ENCODE measurements at regions not wholly inside any gene's neighbourhood (a gene's known extent, or its start where the extent isn't known, plus 50 kb on each side); places are given as distances from the start of the nearest gene placed in this dataset.

DNA sequence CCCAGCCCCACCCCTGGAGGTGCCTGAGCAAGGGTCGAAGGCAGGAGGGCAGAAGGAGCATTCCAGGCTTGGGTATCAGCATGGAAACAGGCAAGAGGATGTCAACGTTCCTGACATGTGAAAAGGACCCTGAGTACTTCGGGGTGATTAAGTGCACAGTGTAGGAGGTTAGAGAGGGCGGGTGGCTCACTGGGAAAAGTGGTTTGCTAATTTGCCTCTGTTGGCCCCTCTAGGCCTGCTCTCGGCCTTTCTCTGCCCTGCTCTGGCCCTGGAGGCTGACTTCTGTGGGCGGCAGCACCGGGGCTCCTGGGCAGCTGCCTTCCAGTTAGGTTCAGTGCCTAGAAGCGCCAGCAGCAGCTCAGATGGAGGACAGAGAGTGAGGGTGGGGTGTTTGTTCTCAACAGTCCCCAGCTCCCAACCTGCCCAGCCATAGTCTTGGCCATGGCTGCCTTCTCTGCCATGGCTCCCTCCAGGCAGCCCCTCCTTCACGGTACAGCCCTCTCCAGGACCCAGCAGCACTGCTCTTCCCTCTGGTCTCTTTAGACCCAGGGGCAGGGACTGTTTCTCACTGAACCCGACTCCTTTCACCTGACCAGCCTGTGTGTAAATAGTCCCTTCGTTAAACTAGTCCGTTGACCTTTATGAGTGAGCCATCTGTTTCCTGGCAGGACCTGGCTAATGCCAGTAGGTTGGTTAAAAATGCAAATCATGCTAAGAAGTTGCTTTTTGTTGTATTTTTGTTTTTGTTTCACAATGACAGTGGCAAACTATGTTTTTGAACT is 107.1 kb upstream of the TPM1 start:
- DNase-seq = no peak

DNA sequence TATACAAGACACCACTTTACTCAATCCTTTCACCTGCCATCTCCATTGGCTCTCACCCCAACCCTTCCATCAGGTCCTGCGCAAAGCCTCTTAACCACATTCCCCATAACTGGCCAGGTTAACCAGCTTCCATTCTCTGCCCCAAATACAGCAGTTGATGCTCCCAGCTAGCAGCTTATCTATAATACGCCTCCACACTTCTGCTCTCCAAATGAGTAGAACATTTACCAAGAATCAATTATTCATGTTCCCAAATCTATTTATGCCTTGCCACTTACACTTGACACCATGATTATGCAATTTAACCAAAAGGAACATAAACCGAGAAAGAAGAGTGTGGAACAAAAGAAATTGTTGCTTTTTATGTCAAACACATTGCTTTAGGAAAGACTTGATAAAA is 103.7 kb upstream of the TPM1 start:
- DNase-seq = no peak

DNA sequence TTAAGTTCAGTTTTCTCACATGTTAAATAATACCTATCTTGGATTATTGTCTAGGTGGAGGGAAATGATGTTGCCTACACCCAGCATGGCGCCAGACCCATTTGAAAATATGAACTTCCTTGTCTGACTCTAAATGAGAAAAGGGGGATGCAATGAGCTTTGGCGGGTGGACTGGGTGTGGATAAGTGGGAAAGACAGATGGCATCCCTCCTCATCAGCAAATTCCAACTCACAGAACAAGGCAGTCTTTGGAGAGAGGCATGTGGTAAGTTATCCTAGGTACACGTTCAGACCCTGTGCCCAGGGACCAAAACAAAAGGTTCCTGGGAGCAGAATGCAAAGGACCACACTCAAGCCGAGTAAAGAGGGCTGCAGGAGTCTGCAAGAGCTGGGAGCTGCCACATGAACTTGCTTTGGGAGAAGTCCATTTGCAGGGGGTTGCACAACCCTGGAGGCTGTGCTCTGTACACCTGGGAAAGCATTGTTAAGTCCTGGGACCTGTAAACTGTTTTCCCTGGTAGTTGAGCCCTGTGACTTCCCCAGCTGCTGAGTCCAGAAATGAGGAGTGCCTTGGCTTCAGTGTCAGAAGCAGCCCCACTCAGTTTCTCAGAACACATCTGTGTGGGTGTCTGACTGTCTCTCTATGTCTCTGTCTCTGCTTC is 102.3 kb upstream of the TPM1 start:
- no peak for DNase-seq

DNA sequence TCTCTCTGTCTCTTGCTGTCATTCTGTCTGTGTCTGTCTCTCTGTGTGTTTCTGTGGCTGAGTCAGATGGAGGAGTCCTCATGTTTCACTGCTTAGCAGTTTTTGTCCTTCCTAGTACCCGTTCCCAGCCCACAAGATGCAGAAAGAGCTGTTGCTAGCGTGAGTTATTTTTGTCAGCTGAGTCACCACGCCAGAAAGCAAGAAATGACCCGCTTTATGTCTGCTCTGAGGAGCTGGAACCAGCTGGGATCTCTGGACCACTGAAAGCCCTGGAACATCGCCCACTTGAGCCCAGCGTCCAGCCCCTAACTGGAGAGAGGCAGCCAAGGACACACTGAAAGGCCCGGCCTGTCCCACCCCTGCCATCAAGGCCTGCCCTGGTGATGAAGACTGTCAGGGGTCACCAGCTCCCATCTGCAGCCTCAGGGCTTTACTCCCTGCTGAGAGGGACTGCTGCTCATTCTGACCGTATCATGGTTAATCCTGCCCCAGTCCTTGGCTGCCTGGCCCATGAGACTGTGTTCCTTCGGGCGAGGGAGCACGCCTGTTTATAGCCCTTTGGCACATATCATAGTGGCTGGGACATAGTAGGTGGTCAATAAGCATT is 101.7 kb upstream of the TPM1 start:
- DNase-seq = no peak

DNA sequence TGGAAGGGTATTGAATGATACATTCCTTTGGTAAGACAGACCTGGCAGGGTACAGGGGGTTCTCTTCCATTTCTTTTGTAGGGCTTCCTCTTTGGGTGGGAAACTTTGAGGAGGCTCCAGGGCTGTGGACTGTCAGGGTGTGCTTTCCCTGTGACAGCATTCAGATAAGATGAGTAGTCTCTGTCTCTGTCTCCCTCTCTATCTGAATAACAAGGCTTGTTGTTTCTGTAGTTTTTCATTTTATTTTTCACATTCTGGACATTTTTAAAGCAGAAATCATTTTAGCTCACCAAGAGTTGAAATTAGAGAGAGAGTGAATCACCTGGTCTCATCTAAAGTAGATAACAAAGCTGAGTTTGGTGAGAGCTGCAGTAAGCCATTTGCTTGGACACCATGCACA is 100.8 kb upstream of the TPM1 start:
- DNase-seq = no peak

DNA sequence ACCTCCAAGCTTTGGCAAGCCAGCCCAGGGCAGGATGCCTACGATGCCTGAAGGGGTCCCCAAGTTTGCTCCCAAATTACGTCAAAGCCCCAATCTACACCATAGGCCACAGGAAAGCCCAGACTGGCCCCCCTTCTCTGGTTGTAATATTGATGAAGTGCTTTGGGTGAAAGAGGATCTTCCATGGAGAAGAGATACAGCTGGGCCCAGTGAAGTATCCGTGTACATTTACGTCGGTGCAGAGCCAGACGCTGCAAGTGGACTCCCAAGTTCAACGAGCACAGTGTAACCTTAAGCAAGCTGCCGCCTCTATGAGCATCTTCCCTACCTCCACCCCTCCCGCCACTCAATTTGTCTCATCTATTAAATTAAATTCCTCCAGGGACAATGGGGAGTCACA is 100.1 kb upstream of the TPM1 start:
- DNase-seq = no peak

DNA sequence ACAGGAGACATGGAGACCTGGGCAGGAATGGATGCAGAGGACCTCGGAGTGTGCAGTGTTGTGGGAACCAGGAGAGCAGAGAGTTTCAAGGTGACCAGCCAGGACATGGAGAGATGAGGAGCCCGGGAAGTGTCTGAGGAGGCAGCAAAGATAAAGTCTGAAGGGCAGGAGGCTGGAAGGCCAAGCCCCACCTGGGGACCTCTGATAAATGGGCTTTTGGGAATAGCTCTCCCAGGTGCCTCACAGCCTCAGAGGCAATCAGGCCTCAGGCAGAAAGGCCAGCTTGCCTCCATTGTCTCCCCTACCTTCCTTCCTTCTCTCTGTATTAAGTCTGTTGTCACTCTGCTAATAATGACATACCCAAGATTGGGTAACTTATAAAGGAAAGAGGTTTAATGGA is 97.5 kb upstream of the TPM1 start:
- no peak for DNase-seq

DNA sequence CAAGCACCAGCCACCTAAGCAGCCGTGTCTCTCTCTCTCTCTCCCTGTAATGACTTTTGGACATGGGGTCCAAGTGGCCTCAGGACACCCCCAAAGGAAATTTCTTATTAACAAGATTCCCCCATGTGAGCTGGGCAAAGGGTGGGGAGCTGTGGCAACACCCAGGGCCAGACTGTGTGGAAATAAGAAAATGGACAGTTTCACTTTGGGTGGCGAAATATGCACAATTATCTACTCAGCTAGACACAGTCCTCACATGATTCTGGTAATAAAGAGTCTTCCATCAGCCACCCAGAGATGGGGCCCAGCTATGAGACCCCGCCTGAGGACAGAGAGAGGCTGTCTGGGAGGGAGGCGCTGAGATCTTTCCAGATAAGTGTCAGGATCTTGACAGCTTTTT is 96.8 kb upstream of the TPM1 start:
- no peak for DNase-seq

DNA sequence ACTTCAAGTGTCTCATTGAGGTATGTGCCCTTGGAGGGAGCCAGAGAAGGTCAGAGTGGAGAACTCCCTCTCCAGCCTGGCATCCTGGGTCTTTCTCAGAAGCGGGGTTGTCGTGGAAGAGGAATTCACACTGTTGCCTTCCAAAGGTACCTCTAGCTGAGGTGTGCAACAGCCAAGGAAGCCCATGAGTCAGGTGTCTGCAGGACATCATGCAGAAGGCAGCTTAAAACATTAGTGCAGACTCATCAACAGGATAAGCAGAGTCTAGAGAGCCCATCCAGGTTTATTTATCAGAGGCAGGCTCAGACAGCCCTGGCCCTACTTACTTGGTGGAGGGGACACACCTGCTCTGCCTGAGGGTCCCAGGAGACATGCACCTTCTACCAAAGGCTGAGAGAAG is 95.6 kb upstream of the TPM1 start:
- DNase-seq = no peak

DNA sequence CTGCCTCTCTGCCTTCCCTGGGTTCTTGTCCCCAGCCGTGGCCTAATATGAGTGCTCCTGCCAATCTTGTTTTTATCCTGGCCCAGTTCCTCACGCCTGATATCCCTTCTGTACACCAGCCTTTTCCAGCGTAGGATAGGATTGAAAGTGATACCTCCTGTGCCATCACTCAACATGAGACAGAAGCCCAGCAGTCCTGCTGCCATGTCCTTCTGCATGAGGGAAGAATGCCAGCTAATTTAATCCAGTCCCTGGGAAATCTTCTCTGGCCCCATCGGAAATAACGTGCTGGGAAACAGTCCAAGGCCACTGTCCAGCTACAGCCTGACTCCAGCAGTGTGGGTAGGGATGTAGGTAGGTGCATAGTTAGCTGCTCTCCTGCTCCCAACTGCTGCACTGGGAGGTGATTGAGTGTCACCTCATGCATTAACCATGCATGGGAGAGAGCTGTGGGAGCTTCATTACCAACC is 92.0 kb upstream of the TPM1 start:
- no peak for DNase-seq

DNA sequence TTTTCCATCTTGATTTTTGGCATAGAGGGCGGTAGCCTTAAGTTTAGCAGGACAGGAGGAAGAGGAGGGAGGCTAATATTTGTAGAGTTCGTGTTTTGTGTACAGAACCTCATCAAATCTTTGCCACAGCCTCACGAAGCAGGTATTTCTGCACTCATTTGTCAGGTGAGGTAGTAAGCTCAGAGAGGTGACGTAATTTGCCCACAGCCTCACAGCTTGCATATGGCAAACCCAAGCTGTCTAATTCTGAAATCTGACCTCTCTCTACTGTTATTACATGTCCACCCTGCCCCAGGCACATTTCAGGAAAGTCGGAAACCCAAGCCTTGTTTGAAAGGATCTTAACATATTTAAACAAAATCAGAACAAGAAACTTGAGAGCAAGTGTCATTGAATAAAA is 91.1 kb upstream of the TPM1 start:
- no peak for DNase-seq

DNA sequence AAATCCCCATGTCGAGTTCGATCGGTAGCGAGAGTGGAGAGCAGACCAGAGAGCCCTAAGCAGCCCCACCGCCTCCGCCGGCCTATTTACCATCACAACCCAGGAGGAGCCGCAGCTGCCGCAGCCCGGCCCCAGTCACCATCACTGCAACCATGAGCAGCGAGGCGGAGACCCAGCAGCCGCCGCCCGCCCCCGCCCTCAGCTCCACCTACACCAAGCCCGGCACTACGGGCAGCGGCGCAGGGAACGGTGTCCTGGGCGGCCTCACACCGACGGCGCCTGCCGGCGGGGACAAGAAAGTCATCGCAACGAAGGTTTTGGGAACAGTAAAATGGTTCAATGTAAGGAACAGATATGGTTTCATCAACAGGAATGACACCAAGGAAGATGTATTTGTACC is 89.5 kb upstream of the TPM1 start:
- no peak for DNase-seq

DNA sequence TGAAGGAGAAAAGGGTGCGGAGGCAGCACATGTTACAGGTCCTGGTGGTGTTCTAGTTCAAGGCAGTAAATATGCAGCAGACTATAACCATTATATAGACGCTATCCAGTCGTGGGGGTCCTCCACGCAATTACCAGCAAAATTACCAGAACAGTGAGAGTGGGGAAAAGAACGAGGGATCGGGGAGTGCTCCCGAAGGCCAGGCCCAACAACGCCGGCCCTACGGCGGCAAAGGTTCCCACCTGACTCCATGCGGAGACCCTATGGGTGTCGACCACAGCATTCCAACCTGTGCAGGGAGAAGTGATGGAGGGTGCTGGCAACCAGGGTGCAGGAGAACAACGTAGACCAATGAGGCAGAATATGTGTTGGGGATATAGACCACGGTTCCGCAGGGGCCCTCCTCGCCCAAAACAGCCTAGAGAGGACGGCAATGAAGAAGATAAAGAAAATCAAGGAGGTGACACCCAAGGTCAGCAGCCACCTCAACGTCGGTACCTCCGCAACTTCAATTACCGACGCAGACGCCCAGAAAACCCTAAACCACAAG is 89.0 kb upstream of the TPM1 start:
- DNase-seq = no peak

DNA sequence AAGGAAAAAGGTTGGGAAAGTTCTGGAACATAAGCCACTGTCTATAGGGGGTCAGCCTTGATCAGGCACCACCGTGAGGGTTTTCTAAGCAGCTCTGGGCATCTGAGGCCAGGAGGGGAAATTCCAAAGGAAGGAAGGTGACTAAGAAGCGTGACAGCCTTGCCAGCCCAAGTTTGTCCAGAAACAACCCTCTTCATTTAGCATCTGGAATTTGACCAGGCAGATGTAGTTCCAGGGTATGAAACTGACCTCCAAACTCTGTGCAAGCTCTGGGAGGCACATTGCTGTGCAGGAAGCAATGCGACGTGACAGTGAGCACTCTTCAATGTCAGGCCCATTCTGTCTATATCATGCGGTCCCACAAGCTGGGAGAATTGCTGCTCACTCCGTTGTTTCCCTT is 85.4 kb upstream of the TPM1 start:
- DNase-seq = no peak

DNA sequence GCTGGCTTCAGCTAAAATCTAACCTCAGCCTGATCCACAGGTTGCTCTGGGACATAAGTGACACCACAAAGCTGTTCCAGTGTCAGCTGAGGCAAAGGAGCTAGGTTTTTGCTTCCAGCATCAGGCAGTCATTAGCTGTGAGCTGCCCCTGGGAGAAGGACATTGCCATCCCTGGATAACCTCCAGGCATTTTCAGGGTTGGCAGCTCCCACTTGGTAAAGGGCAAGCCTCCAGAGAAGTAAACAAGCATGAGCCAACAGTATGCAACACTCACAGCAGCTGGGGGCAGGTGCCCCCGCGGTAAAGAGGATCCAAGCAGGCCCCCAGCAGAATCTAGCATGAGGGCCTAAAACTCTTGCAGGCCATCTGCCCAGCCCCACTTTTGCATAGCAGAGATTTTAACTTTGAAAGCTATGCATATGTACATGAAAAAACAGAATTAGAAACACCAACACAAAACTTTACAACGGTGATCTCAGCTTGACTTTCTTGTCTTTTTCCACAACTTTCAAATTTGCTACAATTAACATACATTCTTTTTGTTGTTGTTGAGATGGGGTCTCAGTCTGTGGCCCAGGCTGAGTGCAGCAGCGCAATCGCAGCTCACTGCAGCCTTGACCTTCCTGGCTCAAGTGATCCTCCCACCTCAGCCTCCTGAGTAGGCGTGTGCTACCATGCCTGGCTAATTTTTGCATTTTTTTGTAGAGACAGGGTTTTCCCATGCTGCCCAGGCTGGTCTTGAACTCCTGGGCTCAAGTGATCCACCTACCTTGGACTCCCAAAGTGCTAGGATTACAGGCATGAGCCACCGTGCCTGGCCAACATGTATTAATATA is 83.8 kb upstream of the TPM1 start:
- DNase-seq = no peak

DNA sequence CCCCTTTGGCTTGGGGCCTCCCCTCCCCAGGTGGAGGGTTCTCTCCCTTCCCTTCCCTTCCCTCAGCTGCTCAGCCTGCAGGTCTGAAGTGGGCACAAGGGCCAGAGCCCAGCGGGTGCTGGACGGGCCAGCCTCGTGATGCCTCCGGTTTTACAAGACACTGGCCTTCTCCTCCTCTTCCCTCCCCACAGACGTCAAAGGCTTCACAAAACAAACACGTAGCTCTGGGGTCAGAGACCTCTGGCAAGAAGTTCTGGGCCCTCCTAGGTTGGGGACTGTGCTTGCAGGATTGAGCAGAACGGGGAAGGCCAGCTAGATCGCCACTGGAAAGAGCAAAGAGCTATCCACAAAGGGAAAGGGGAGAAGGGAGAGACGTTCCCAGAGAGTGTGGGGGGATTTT is 81.4 kb upstream of the TPM1 start:
- DNase-seq = no peak

DNA sequence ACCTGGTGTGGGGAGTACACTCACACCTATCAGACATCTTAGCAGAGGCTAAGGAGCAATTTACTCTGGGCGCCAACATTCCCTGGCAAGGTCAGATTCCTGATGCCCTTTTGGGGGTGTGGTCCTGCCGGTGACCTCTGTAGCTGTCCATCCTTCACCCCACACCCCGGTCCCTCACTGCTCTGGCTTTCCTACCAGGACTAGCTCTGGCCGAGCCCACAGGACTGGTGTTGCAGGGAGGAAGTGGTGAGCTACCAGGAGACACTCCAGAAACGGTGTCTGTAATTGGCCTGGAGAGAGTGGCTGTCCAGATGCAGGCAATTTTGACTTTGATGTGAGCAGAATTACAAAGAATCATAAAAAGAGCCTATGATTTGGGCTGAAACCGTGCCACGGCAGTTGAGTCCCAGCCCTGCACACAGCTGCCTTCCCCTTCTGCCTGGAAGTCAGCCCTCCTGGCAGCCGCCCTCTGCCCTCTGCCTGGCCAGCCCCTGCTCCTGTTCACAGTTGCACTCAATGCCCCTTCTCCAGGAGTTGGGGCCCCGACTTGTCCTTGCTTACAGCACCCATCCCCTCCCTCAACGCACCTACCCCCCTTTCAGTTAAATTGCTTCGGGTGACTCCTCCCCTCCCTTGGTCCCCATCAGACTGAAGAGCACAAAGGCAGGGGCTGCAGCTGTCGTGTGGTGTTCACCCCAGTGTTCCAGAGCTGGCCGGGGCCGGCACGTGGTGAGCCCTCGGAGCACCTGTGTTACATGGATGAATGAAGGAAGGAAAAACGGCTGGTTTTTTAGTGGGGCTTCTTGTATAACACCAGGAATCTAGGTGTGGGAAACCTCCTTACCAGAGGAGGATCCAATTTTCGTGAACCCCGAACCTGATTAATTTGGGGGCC is 80.2 kb upstream of the TPM1 start:
- no peak for DNase-seq

DNA sequence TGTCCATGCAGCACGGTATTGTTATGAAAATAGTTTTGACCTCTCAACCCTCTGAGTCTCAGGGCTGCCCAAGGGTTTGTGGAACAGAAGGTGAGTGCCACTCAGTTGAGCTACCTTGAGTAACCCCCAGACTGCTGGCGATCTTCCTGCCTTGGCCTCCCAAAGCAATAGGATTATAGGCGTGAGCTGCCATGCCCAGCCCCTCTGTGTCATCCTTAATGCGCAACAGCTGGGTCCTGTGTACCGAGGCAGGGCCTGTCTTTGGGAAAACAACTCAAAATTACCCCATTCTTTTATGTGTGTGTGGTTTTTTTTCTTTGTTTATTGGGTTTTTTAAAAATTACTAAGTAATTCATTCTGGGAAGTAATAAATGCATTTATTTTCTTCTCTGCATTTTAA is 78.3 kb upstream of the TPM1 start:
- DNase-seq = no peak

DNA sequence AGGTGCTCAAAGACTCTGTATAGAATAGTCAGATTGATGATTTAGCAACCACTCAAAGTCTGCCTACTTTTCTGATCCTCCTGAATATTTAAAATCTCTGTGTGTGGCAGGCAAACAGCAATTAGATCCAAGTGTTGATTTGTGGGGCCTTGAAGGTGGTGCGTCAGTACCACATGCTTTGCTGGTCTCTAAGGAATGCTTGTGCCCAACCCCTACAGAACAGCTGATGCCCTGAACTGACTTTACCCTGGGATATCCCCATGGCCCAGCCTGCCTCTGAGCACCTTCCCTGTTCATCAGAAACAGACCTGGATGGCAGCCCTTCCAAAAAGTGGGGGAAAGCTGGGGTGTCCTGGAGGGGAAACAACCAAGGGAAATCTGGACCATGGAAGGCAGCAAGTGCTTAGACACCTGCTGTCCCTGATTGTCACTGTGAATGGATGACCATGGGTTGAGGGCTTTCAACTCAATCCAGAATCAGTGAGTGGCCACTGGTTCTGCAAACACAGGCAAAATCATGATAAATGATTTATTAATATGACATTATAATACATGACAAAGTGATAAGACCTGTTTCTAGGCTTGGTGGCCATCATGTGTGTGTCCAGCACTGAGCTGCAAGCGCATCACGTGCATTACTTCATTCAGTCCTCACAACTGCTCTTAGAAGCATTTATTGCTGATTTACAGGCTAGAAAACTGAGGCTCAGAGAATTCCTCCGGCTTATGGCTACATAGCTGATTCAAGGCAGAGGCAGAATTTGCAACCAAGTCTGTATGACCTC is 76.1 kb upstream of the TPM1 start:
- no peak for DNase-seq

DNA sequence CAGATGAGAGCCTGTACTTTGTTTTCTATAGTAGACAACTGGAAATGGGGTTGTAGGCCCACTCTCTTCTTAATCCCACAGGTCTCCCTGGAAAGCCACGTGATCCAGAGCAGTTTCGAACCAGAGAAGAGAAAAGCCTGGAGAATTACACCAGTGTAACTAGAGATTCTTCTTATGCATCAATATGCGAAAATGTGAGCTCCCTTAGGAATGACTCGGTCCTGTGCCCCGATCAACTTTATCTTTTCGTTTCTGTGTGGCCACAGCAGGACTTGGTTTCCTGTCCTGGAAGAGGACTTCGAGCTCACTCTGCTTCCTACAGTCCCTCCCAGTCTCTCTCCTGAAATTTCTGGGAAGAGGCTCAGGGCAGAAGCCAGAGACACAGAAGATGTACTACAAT is 73.8 kb upstream of the TPM1 start:
- DNase-seq = no peak

DNA sequence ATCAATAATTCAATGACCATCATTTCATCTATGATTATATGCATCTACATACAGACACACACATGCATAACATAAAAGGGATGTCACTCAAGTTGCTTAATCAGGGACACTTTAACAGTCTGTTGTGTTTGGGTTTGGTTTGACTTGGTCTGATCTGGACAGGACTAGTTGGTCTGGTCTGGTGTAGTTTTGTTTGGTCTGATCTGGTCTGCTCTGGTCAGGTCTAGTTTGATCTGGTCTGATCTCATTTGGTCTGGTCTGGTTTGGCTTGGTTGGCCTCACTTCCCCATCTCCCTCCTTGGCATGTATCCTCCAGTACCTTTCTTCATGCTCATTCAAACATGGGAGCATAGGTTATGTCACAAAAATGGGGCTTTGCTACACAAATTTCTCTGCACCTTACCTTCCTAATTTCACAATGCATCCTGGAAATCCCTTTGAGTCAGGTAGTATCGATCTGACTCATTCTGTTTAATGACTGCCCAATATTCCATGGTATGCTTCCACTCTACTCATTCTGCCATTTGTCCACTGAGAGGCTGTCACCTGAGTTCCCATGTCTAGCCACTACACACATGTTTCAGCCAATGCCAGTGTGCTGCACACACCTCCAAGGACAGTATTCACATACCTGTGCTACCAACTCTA is 73.0 kb upstream of the TPM1 start:
- no peak for DNase-seq
